ENCODE measurements at regions not wholly inside any gene's neighbourhood (a gene's known extent, or its start where the extent isn't known, plus 50 kb on each side); places are given as distances from the start of the nearest gene placed in this dataset.

DNA sequence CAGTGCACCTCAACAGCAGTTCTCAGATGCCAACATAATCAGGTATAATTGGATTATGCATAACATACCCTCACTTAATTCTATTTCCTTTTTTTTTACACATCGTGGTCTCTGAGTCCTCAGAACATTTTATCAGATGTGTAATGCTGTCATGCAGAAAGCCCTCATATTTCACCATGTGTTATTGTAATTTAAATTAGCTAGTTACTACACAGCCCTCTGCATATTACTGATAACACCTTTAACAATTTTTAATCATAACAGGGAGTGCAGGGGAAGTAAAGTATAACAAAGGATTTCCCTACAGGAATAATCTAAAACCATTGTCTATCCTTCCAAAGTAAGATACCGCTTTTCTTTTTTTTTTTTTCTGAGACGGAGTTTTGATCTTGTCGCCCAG lies 91.9 kb upstream of the CCDC28A start:
- DNase-seq, result no peak
- Histone ChIP-seq H3K36me3 (ENCODE audit: low read depth) (no peaks in the 10 kb centered on the region), H3K4me3 (no peak overlapping the region), H3K27me3 (ENCODE audit: insufficient read depth, low read depth) (no peaks in the 10 kb centered on the region), H3K9me2 (ENCODE audit: insufficient read depth) (no peaks in the 10 kb centered on the region), H3K27ac (no peak overlapping the region; the same call in 1 of the 2 replicates), H2AFZ (no peak overlapping the region), H3F3A (ENCODE audit: insufficient read depth, low read depth) (peaks cover 11% of the 10 kb centered on the region), H3K9me3 (ENCODE audit: insufficient read depth, low read depth) (no peaks in the 10 kb centered on the region), H3K4me1 (replicated peaks; ENCODE audit: insufficient read depth) (peaks cover 37% of the 10 kb centered on the region), H3K4me2 (no peak overlapping the region), H4K20me1 (ENCODE audit: insufficient read depth) (no peaks in the 10 kb centered on the region), H3K79me2 (ENCODE audit: low read depth) (peaks cover 98% of the 10 kb centered on the region)
- CTCF ChIA-PET, result no interaction called here
- intact Hi-C loops (cut with micrococcal nuclease; ENCODE audit: unreplicated experiment), result no loop called here
- TF ChIP-seq, protein P1, sequence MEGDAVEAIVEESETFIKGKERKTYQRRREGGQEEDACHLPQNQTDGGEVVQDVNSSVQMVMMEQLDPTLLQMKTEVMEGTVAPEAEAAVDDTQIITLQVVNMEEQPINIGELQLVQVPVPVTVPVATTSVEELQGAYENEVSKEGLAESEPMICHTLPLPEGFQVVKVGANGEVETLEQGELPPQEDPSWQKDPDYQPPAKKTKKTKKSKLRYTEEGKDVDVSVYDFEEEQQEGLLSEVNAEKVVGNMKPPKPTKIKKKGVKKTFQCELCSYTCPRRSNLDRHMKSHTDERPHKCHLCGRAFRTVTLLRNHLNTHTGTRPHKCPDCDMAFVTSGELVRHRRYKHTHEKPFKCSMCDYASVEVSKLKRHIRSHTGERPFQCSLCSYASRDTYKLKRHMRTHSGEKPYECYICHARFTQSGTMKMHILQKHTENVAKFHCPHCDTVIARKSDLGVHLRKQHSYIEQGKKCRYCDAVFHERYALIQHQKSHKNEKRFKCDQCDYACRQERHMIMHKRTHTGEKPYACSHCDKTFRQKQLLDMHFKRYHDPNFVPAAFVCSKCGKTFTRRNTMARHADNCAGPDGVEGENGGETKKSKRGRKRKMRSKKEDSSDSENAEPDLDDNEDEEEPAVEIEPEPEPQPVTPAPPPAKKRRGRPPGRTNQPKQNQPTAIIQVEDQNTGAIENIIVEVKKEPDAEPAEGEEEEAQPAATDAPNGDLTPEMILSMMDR (conservative IDR thresholded peaks at IDR 0.05), result no peak
- no peak for TF ChIP-seq EZH2 (IDR thresholded peaks at IDR 0.05; ENCODE audit: low read depth)
- BruUV-seq (replicated peaks), result no TSS peak
- POLR2A ChIA-PET (ENCODE audit: unreplicated experiment), result no interaction called here

DNA sequence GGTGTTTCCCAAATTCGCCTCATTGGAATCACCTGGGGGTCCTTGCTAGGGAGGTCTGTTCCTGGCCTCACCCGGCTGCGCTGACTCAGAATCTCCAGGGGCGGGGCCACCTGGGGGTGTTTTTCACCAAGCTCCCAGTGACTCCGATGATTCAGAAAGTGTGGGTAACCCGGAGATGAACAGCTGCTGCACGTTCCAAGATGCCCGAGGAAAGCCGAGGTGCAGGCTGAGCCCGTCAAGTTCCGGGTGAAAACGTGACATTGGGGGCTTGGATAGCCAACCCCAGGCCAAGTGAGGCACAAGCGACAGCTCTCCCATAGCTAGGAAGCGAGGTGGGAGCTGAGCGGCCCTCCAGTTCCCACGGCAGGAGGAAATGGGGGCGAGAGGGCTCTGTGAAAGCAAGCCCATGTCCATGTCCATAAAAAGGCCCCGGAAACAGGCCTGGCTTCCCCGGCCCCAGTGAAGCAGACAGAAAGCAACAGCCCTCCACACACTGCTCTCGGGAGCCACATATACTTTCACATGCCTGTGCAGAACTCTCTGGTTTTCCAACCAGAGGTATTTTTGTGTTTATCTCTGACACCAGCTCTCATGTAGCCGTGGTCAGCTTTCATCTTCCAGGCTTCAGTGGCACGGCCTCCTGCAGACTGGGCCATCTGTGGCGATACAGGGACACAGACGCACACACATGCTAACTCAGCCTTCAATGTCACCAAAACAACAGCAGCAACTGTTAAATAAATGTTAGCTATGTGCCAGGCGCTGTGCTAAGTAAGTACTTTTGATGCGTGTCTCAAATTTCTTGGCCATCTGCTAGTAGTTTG lies 90.7 kb upstream of the CCDC28A start:
- Histone ChIP-seq H2AFZ (peak overlapping the region; percentile 80), H3F3A (ENCODE audit: insufficient read depth, low read depth) (peaks cover 11% of the 10 kb centered on the region), H3K4me2 (peak overlapping the region; percentile 85), H3K9me2 (ENCODE audit: insufficient read depth) (no peaks in the 10 kb centered on the region), H3K27me3 (ENCODE audit: insufficient read depth, low read depth) (no peaks in the 10 kb centered on the region), H3K4me3 (peak overlapping the region; percentile 50; the same call in 1 of the 2 replicates), H3K9me3 (ENCODE audit: insufficient read depth, low read depth) (no peaks in the 10 kb centered on the region), H3K4me1 (replicated peaks; ENCODE audit: insufficient read depth) (peaks cover 37% of the 10 kb centered on the region), H3K36me3 (ENCODE audit: low read depth) (no peaks in the 10 kb centered on the region), H3K27ac (peak overlapping the region; percentile 68), H3K79me2 (ENCODE audit: low read depth) (peaks cover 99% of the 10 kb centered on the region), H4K20me1 (ENCODE audit: insufficient read depth) (no peaks in the 10 kb centered on the region)
- ChIA-PET POLR2A (ENCODE audit: unreplicated experiment) (interaction anchor here (0.5 to 0.7 kb wide), 3 partner anchors 9 to 189 kb away, joined by 3 to 5 read pairs (median 4); no protein-coding TSS in a partner anchor), CTCF (no interaction called here)
- BruUV-seq (replicated peaks), result TSS peak; percentile 91
- peak; percentile 65 to 88 for DNase-seq
- TF ChIP-seq, protein P1 (conservative IDR thresholded peaks at IDR 0.05), result no peak
- TF ChIP-seq EZH2 (IDR thresholded peaks at IDR 0.05; ENCODE audit: low read depth), result no peak
- intact Hi-C loops (cut with micrococcal nuclease; ENCODE audit: unreplicated experiment), result no loop called here

DNA sequence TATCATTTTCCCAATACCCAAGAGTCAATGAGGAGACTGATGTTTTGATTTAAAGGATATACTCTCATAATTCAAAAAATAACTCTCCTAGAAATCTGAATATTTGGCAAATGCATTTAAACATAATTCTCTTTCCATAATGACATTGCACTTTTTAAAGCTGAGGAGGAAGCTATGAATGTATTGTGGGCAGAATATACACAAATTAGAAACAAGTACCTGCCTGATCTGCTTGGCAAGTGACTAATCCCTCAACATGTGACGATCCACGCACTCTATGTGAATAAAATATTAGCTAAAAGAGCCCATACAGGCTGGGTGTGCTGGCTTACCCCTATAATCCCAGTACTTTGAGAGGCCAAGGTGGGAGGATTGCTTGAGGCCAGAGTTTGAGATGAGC lies 88.3 kb upstream of the CCDC28A start:
- no peaks in the 10 kb centered on the region for H3K9me2 ChIP-seq (ENCODE audit: insufficient read depth)
- POLR2A ChIA-PET (ENCODE audit: unreplicated experiment), result interaction anchor here (0.7 kb wide), 1 partner anchor 37 kb away, joined by 3 read pairs; no protein-coding TSS in a partner anchor
- H3K9me3 ChIP-seq (ENCODE audit: insufficient read depth, low read depth), result no peaks in the 10 kb centered on the region
- intact Hi-C loops (cut with micrococcal nuclease; ENCODE audit: unreplicated experiment), result no loop called here
- no peaks in the 10 kb centered on the region for H4K20me1 ChIP-seq (ENCODE audit: insufficient read depth)
- no peaks in the 10 kb centered on the region for H3K36me3 ChIP-seq (ENCODE audit: low read depth)
- peaks cover 99% of the 10 kb centered on the region for H3K79me2 ChIP-seq (ENCODE audit: low read depth)
- H3F3A ChIP-seq (ENCODE audit: insufficient read depth, low read depth), result peaks cover 11% of the 10 kb centered on the region
- H3K27ac ChIP-seq, result peak overlapping the region; percentile 33
- no peak for DNase-seq
- no peak overlapping the region for H3K4me3 ChIP-seq
- no peak overlapping the region for H2AFZ ChIP-seq
- CTCF ChIA-PET, result interaction anchor here (0.6 to 0.7 kb wide), 3 partner anchors 24 to 258 kb away, joined by 4 to 6 read pairs (median 4); no protein-coding TSS in a partner anchor
- TF ChIP-seq, protein P1 (conservative IDR thresholded peaks at IDR 0.05), result no peak
- H3K27me3 ChIP-seq (ENCODE audit: insufficient read depth, low read depth), result no peaks in the 10 kb centered on the region
- peaks cover 45% of the 10 kb centered on the region for H3K4me1 ChIP-seq (replicated peaks; ENCODE audit: insufficient read depth)
- BruUV-seq (replicated peaks), result no TSS peak
- no peak overlapping the region for H3K4me2 ChIP-seq

Data from PC-9 (cell line).